A549 (cell line): ENCODE measurements at regions not wholly inside any gene's neighbourhood (a gene's known extent, or its start where the extent isn't known, plus 50 kb on each side); places are given as distances from the start of the nearest gene placed in this dataset.

Experiments
- ATAC-seq, 2 experiments: fragments of 200-7000 bp in 1 of 2; fragments of >200 bp in 1 of 2; cut with Nextera tagmentation in 1 of 2; cut with Tn5 transposase in 1 of 2; 3 replicates each; pipeline versions ENCODE4 v1.8.0 to v1.9.1; 2018 to 2020; ENCODE audit warnings: mild to moderate bottlenecking in 1 of 2, moderate library complexity in 1 of 2
- CTCF ChIA-PET: fragments of 300-600 bp; sonication (Branson Sonifier 250); formaldehyde crosslinking; extraction: SDS; loops from one replicate; lab custom pipeline; 2021; ENCODE audit warnings: antibody characterized with exemption, inconsistent platforms; lab: Yijun Ruan, JAX
- POLR2A ChIA-PET: fragments of 350-600 bp; formaldehyde crosslinking; extraction: SDS; loops from one replicate; lab custom pipeline; 2021; ENCODE audit warnings: antibody characterized with exemption, inconsistent platforms; lab: Yijun Ruan, JAX
- DNase-seq, 2 experiments: peaks; one replicate each; pipeline versions ENCODE4 v3.0.0 to v3.0.0-alpha.2; 2011 to 2016; ENCODE audit warnings: low read depth in 1 of 2, low spot score in 1 of 2
- FAIRE-seq: peaks from 2 replicates; lab custom pipeline; 2011; peaks lifted over from hg19 to GRCh38; lab: Jason Lieb, UNC
- H3K27ac ChIP-seq, 2 experiments: fragments of >200 bp; sonication (Bioruptor Twin); formaldehyde crosslinking; 3 replicates each; pipeline ENCODE4 v1.5.1; 2016 to 2017
- H3K4me1 ChIP-seq: fragments of >200 bp; sonication (Bioruptor Twin); formaldehyde crosslinking; 3 replicates; pipeline ENCODE4 v1.6.1; 2016
- H3K4me2 ChIP-seq: fragments of >200 bp; sonication (Bioruptor Twin); formaldehyde crosslinking; 3 replicates; pipeline ENCODE4 v1.6.1; 2016
- H3K4me3 ChIP-seq: fragments of >200 bp; sonication (Bioruptor Twin); formaldehyde crosslinking; 3 replicates; pipeline ENCODE4 v1.5.1; 2016
- H3K9me3 ChIP-seq: fragments of >200 bp; sonication (Bioruptor Twin); formaldehyde crosslinking; 3 replicates; pipeline ENCODE4 v1.6.1; 2016
- CBX2 ChIP-seq: fragments of 200-600 bp; sonication (generic); IDR thresholded peaks from 2 replicates; pipeline ENCODE4 v1.6.1; 2016; ENCODE audit warnings: low read depth, mild to moderate bottlenecking, borderline replicate concordance
- CBX8 ChIP-seq: fragments of 200-600 bp; sonication (generic); IDR thresholded peaks from 2 replicates; pipeline ENCODE4 v1.6.1; 2016
- CEBPB ChIP-seq, 2 experiments: fragments of >200 bp in 1 of 2; sonication (Bioruptor Twin) in 1 of 2; formaldehyde crosslinking in 1 of 2; IDR thresholded peaks; 2 replicates each; pipeline ENCODE4 v1.6.1; 2012 to 2016
- EHF ChIP-seq: fragments of 250-450 bp; sonication (Bioruptor Pico); IDR thresholded peaks from 2 replicates; pipeline ENCODE4 v1.5.0; 2020; ENCODE audit warnings: mild to moderate bottlenecking
- EHMT2 ChIP-seq: fragments of 200-600 bp; sonication (generic); IDR thresholded peaks from 2 replicates; pipeline ENCODE4 v1.6.1; 2016; ENCODE audit warnings: antibody characterized with exemption, low read depth, mild to moderate bottlenecking, moderate library complexity
- ESRRA ChIP-seq: fragments of 150-350 bp; IDR thresholded peaks from 2 replicates; pipeline ENCODE4 v1.6.1; 2014; ENCODE audit warnings: mild to moderate bottlenecking, low read length, borderline replicate concordance
- FOSB ChIP-seq: fragments of 250-450 bp; sonication (Bioruptor Pico); IDR thresholded peaks from 2 replicates; pipeline ENCODE4 v1.5.0; 2020; ENCODE audit warnings: mild to moderate bottlenecking, moderate library complexity
- FOXS1 ChIP-seq: fragments of 250-450 bp; sonication (Bioruptor Pico); IDR thresholded peaks from 2 replicates; pipeline ENCODE4 v1.5.0; 2020; ENCODE audit warnings: mild to moderate bottlenecking, moderate library complexity
- HOXB13 ChIP-seq: fragments of 250-450 bp; sonication (Bioruptor Pico); IDR thresholded peaks from 2 replicates; pipeline ENCODE4 v1.5.0; 2020; ENCODE audit warnings: low read depth, mild to moderate bottlenecking, moderate library complexity
- HOXB5 ChIP-seq: fragments of 250-450 bp; sonication (Bioruptor Pico); IDR thresholded peaks from 2 replicates; pipeline ENCODE4 v1.5.0; 2020; ENCODE audit warnings: mild to moderate bottlenecking, moderate library complexity
- JUN ChIP-seq, 2 experiments: fragments of >200 bp; sonication (Bioruptor Twin); formaldehyde crosslinking; IDR thresholded peaks; 2 replicates in 1 of 2; 3 replicates in 1 of 2; pipeline ENCODE4 v1.6.1; 2016 to 2017
- JUNB ChIP-seq: fragments of >200 bp; sonication (Bioruptor Twin); formaldehyde crosslinking; IDR thresholded peaks from 2 replicates; pipeline ENCODE4 v1.6.1; 2016
- NFE2L2 ChIP-seq: fragments of 150-350 bp; conservative IDR thresholded peaks from 2 replicates; pipeline ENCODE4 v1.6.1; 2014; ENCODE audit warnings: low read length
- NPAS2 ChIP-seq: fragments of 250-450 bp; sonication (Bioruptor Pico); IDR thresholded peaks from 2 replicates; pipeline ENCODE4 v1.8.0; 2022; ENCODE audit warnings: mild to moderate bottlenecking, moderate library complexity, borderline replicate concordance
- POLR2AphosphoS2 ChIP-seq: conservative IDR thresholded peaks from 2 replicates; pipeline ENCODE4 v1.6.1; 2012; ENCODE audit warnings: low read length, improper control_type of control experiment, inconsistent platforms
- RAD21 ChIP-seq, 2 experiments: fragments of >200 bp in 1 of 2; sonication (Bioruptor Twin) in 1 of 2; formaldehyde crosslinking in 1 of 2; IDR thresholded peaks in 1 of 2; conservative IDR thresholded peaks in 1 of 2; 2 replicates in 1 of 2; 3 replicates in 1 of 2; pipeline ENCODE4 v1.6.1; 2012 to 2018; ENCODE audit warnings: inconsistent platforms in 1 of 2
- RCOR1 ChIP-seq: fragments of 150-350 bp; IDR thresholded peaks from 2 replicates; pipeline ENCODE4 v1.6.1; 2014; ENCODE audit warnings: antibody characterized with exemption, low read length, low read depth
- RNF2 ChIP-seq: fragments of 200-600 bp; sonication (generic); IDR thresholded peaks from 2 replicates; pipeline ENCODE4 v1.6.1; 2016; ENCODE audit warnings: low read depth, mild to moderate bottlenecking, antibody characterized with exemption, moderate library complexity, borderline replicate concordance
- ZC3H11A ChIP-seq: fragments of 450-650 bp; IDR thresholded peaks from 2 replicates; pipeline ENCODE4 v1.6.1; 2014; ENCODE audit warnings: antibody characterized with exemption, mild to moderate bottlenecking
- ZFP36 ChIP-seq: fragments of 450-650 bp; IDR thresholded peaks from 2 replicates; pipeline ENCODE4 v1.6.1; 2014; ENCODE audit warnings: borderline replicate concordance; ENCODE audit not compliant: partially characterized antibody
- ZNF302 ChIP-seq: fragments of 250-450 bp; sonication (Bioruptor Pico); IDR thresholded peaks from 2 replicates; pipeline ENCODE4 v1.9.0; 2021; ENCODE audit warnings: inconsistent platforms, mild to moderate bottlenecking, moderate library complexity
- WGBS: methylation state at CpG from one replicate; pipeline ENCODE4 v1.1.6; 2017; ENCODE audit errors: missing lambda C conversion rate; 5-methylcytosine and 5-hydroxymethylcytosine counted together
- TF ChIP-seq, protein P1 (sequence below): fragments of 250-450 bp; sonication (Bioruptor Pico); IDR thresholded peaks from 2 replicates; pipeline ENCODE4 v1.5.0; 2020; ENCODE audit warnings: low read depth, mild to moderate bottlenecking, moderate library complexity
- TF ChIP-seq, protein P2 (sequence below): fragments of 450-650 bp; IDR thresholded peaks from 2 replicates; pipeline ENCODE4 v1.6.1; 2014; ENCODE audit warnings: antibody characterized with exemption
- TF ChIP-seq, protein P3 (sequence below): IDR thresholded peaks from 2 replicates; pipeline ENCODE4 v1.6.1; 2012
- TF ChIP-seq, protein P4 (sequence below): fragments of 150-350 bp; IDR thresholded peaks from 2 replicates; pipeline ENCODE4 v1.6.1; 2014; ENCODE audit warnings: low read depth, mild to moderate bottlenecking, low read length

DNA sequence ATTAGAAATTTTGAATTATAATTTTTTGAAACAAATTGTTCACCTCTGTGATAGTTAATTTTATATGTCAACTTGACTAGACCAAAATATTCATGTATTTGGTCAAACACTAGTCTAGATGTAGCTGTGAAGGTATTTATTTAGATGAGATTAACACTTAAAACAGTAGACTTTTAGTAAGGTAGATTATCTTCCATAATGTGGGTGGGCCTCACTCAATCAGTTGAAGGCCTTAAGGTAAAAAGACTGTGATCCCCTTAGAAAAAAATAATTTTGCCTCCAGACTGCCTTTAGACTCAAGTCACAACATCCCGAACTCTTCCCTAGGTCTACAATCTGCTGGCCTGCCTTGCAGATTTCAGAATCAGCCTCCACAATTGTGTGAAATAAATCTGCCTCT lies 177.3 kb upstream of the PABPC5 start:
- H3K4me1 ChIP-seq, result no peaks in the 10 kb centered on the region
- H3K4me3 ChIP-seq, result no peak overlapping the region
- ChIA-PET CTCF (no interaction called here), POLR2A (no interaction called here)
- DNase-seq (no peak), FAIRE-seq (no peak), ATAC-seq (no peak)
- 0% methylated on average over 1 of the region's 1 CpG for WGBS
- no peaks in the 10 kb centered on the region for H3K9me3 ChIP-seq
- H3K4me2 ChIP-seq, result no peak overlapping the region
- TF ChIP-seq ZFP36, result no peak
- TF ChIP-seq ZNF302 (CRISPR knock-in tag), result no peak
- TF ChIP-seq ESRRA, result no peak
- no peak for TF ChIP-seq JUNB
- no peak for TF ChIP-seq RCOR1
- no peak for TF ChIP-seq CBX8
- TF ChIP-seq HOXB5 (CRISPR knock-in tag), result no peak
- TF ChIP-seq CEBPB (IDR thresholded peaks at IDR 0.05), result no peak
- TF ChIP-seq EHF, result no peak
- TF ChIP-seq ZC3H11A, result no peak
- TF ChIP-seq, protein P1, sequence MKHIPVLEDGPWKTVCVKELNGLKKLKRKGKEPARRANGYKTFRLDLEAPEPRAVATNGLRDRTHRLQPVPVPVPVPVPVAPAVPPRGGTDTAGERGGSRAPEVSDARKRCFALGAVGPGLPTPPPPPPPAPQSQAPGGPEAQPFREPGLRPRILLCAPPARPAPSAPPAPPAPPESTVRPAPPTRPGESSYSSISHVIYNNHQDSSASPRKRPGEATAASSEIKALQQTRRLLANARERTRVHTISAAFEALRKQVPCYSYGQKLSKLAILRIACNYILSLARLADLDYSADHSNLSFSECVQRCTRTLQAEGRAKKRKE (CRISPR knock-in tag), result no peak
- TF ChIP-seq NPAS2, result no peak
- TF ChIP-seq FOSB (CRISPR knock-in tag), result no peak
- TF ChIP-seq POLR2AphosphoS2, result no peak
- TF ChIP-seq, protein P2, sequence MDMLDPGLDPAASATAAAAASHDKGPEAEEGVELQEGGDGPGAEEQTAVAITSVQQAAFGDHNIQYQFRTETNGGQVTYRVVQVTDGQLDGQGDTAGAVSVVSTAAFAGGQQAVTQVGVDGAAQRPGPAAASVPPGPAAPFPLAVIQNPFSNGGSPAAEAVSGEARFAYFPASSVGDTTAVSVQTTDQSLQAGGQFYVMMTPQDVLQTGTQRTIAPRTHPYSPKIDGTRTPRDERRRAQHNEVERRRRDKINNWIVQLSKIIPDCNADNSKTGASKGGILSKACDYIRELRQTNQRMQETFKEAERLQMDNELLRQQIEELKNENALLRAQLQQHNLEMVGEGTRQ, result no peak
- TF ChIP-seq, protein P3, sequence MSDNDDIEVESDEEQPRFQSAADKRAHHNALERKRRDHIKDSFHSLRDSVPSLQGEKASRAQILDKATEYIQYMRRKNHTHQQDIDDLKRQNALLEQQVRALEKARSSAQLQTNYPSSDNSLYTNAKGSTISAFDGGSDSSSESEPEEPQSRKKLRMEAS, result no peak
- no peak for TF ChIP-seq NFE2L2
- TF ChIP-seq RAD21 (conservative IDR thresholded peaks at IDR 0.05 in 1 of 2, IDR thresholded peaks at IDR 0.05 in 1 of 2), result no peak
- H3K27ac ChIP-seq, result no peak overlapping the region

DNA sequence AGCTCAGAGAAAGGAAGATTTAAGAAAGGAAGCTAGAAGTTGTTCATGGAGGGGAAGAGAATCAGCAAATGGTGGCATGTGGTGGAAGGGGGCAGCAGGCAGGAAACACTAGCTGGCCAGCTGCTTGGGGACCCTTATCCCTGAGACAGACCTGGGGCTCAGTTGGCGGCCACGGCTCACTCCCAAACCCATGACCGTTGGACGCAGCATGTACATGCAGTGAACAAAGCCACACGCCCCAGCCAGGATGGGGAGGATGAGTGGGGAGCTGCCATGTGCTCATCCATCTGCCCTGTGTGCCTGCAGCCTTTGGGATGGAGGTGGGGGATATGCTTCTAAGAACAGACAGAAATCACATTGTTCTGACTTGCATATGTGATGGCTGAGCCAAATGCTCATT lies 155.2 kb upstream of the PABPC5 start:
- no peak for FAIRE-seq
- no peak overlapping the region for H3K4me2 ChIP-seq
- H3K4me1 ChIP-seq, result no peaks in the 10 kb centered on the region
- no peaks in the 10 kb centered on the region for H3K9me3 ChIP-seq
- no peak overlapping the region for H3K4me3 ChIP-seq
- CTCF ChIA-PET, result no interaction called here
- DNase-seq, result no peak
- WGBS, result 0% methylated on average over 5 of the region's 5 CpGs
- no peak overlapping the region for H3K27ac ChIP-seq
- TF ChIP-seq RCOR1 (no peak), HOXB13 (CRISPR knock-in tag) (no peak), ESRRA (no peak), FOXS1 (CRISPR knock-in tag) (no peak), CEBPB (IDR thresholded peaks at IDR 0.05) (no peak), CBX2 (no peak), JUN (IDR thresholded peaks at IDR 0.05) (no peak), CBX8 (no peak), EHMT2 (no peak), RNF2 (no peak)
- TF ChIP-seq, protein P2, result no peak
- TF ChIP-seq, protein P4, sequence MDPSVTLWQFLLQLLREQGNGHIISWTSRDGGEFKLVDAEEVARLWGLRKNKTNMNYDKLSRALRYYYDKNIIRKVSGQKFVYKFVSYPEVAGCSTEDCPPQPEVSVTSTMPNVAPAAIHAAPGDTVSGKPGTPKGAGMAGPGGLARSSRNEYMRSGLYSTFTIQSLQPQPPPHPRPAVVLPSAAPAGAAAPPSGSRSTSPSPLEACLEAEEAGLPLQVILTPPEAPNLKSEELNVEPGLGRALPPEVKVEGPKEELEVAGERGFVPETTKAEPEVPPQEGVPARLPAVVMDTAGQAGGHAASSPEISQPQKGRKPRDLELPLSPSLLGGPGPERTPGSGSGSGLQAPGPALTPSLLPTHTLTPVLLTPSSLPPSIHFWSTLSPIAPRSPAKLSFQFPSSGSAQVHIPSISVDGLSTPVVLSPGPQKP, result no peak
- no peak for ATAC-seq
- POLR2A ChIA-PET, result no interaction called here
